Caco-2 (cell line): ENCODE measurements at regions not wholly inside any gene's neighbourhood (a gene's known extent, or its start where the extent isn't known, plus 50 kb on each side); places are given as distances from the start of the nearest gene placed in this dataset.

Experiments
- BruUV-seq: library from RNA; stranded (reverse); fragments of 400-500 nt; replicated peaks from 2 replicates; lab custom pipeline; 2021; lab: Mats Ljungman, UMichigan
- CTCF ChIA-PET: fragments of 300-600 bp; sonication (Branson Sonifier 250); formaldehyde crosslinking; loops from one replicate; lab custom pipeline; 2022; ENCODE audit warnings: antibody characterized with exemption; lab: Charles Lee
- POLR2A ChIA-PET: fragments of 300-600 bp; sonication (Branson Sonifier 250); formaldehyde crosslinking; loops from one replicate; lab custom pipeline; 2022; ENCODE audit warnings: antibody characterized with exemption; lab: Charles Lee
- DNase-seq, 2 experiments: peaks; one replicate each; pipeline versions ENCODE4 v3.0.0 to v3.0.0-alpha.2; 2020 to 2022
- H3K27me3 ChIP-seq: replicated peaks from 2 replicates; pipeline ENCODE4 v1.6.0; 2011; ENCODE audit warnings: low read length; ENCODE audit not compliant: control insufficient read depth, insufficient read depth
- H3K36me3 ChIP-seq: 2 replicates; pipeline ENCODE4 v1.5.1; 2011; ENCODE audit warnings: low read length; ENCODE audit not compliant: control insufficient read depth, insufficient read depth
- H3K4me1 ChIP-seq: fragments of 250-450 bp; sonication (Bioruptor Pico); 2 replicates; pipeline ENCODE4 v1.5.1; 2020; ENCODE audit warnings: mild to moderate bottlenecking
- H3K4me3 ChIP-seq: 2 replicates; pipeline ENCODE4 v1.5.1; 2011; ENCODE audit warnings: low read depth, mild to moderate bottlenecking, control low read depth, low read length
- H3K9me3 ChIP-seq: fragments of 250-450 bp; sonication (Bioruptor Pico); 2 replicates; pipeline ENCODE4 v1.5.1; 2020; ENCODE audit warnings: mild to moderate bottlenecking, moderate library complexity
- H3K27ac Mint-ChIP-seq: one replicate; pipeline ENCODE4 v1.8.0; 2022; ENCODE audit warnings: mixed read lengths; ENCODE audit not compliant: unreplicated experiment
- H3K27me3 Mint-ChIP-seq: one replicate; pipeline ENCODE4 v1.8.0; 2022; ENCODE audit warnings: mixed read lengths; ENCODE audit not compliant: insufficient read depth, unreplicated experiment
- H3K36me3 Mint-ChIP-seq: one replicate; pipeline ENCODE4 v1.8.0; 2022; ENCODE audit warnings: mild to moderate bottlenecking, mixed read lengths; ENCODE audit not compliant: insufficient read depth, unreplicated experiment
- H3K4me1 Mint-ChIP-seq: one replicate; pipeline ENCODE4 v1.8.0; 2022; ENCODE audit warnings: low read depth, mixed read lengths; ENCODE audit not compliant: unreplicated experiment
- H3K4me3 Mint-ChIP-seq: one replicate; pipeline ENCODE4 v1.8.0; 2022; ENCODE audit warnings: mild to moderate bottlenecking, moderate library complexity, mixed read lengths; ENCODE audit not compliant: unreplicated experiment
- H3K9me3 Mint-ChIP-seq: one replicate; pipeline ENCODE4 v1.8.0; 2022; ENCODE audit warnings: mixed read lengths; ENCODE audit not compliant: unreplicated experiment
- CTCF ChIP-seq, 2 experiments: fragments of 200-600 bp in 1 of 2; IDR thresholded peaks; 1 replicate in 1 of 2; 2 replicates in 1 of 2; pipeline versions ENCODE4 v1.5.1 to v1.8.0; 2011 to 2022; ENCODE audit warnings: antibody characterized with exemption in 1 of 2, control low read depth in 1 of 2, inconsistent platforms in 1 of 2, low read depth in 1 of 2, low read length in 1 of 2, mild to moderate bottlenecking in 1 of 2, moderate library complexity in 1 of 2; ENCODE audit not compliant: insufficient read depth in 1 of 2, severe bottlenecking in 1 of 2, unreplicated experiment in 1 of 2
- intact Hi-C: fragments of 100-400 bp; cut with micrococcal nuclease; formaldehyde crosslinking; loops from one replicate; pipeline ENCODE4 v1.10.0; 2022; ENCODE audit not compliant: unreplicated experiment

- Histone ChIP-seq H3K36me3 (no peaks in the 10 kb centered on the region), H3K4me1 (no peaks in the 10 kb centered on the region), H3K4me3 (no peak overlapping the region), H3K27me3 (no peaks in the 10 kb centered on the region), H3K9me3 (no peaks in the 10 kb centered on the region)
- DNase-seq, result peak in 1 of 2 experiments; percentile 47
- ChIA-PET CTCF (interaction anchor here (1.0 to 1.6 kb wide), 2 partner anchors 281 to 457 kb away, joined by 3 to 9 read pairs; no protein-coding TSS in a partner anchor), POLR2A (no interaction called here)
- no peak overlapping the region for H3K4me3 Mint-ChIP-seq
- H3K27ac Mint-ChIP-seq, result no peak overlapping the region
- H3K4me1 Mint-ChIP-seq, result peaks cover 8% of the 10 kb centered on the region
- peaks cover 2% of the 10 kb centered on the region for H3K27me3 Mint-ChIP-seq
- BruUV-seq, result no TSS peak
- H3K36me3 Mint-ChIP-seq, result no peaks in the 10 kb centered on the region
- TF ChIP-seq CTCF (IDR thresholded peaks at IDR 0.05; ENCODE audit: insufficient read depth in 1 of 2, low read depth in 1 of 2, low read length in 1 of 2, severe bottlenecking in 1 of 2, unreplicated experiment in 1 of 2), result peak; percentile 19 to 56
- intact Hi-C loops, result loop anchor here (1.0 to 10.0 kb wide), 3 partner anchors 272 to 450 kb away; no protein-coding TSS in a partner anchor
- no peaks in the 10 kb centered on the region for H3K9me3 Mint-ChIP-seq
These were observed 133.8 kb upstream of the SLC24A2 start for GRCh38 chr9:19922476-19923118.

DNA sequence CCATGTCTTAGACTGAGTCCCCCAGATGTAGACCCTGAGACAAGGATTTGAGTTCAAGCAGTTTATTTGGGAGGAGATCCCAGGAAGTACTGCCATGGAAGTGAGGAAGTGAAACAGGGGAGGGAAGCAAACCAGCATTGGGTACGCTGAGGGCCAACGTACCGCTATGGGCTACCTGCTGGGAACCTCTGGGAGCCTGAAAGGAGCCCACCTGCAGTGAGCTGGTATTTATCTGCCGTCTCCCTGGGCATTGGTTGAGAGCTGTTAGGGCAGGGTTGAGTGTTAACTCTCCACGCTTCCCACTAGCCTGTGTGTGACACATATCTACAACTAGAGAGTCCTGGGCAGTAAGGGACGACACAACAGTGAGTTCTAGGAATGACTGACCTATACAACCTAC is 131.6 kb upstream of the SLC24A2 start:
- TF ChIP-seq CTCF (IDR thresholded peaks at IDR 0.05; ENCODE audit: insufficient read depth in 1 of 2, low read depth in 1 of 2, low read length in 1 of 2, severe bottlenecking in 1 of 2, unreplicated experiment in 1 of 2), result no peak
- POLR2A ChIA-PET, result no interaction called here
- H3K27me3 ChIP-seq, result no peaks in the 10 kb centered on the region
- H3K27me3 Mint-ChIP-seq, result peaks cover 2% of the 10 kb centered on the region
- no peaks in the 10 kb centered on the region for H3K36me3 Mint-ChIP-seq
- no peaks in the 10 kb centered on the region for H3K4me1 Mint-ChIP-seq
- no peaks in the 10 kb centered on the region for H3K36me3 ChIP-seq
- intact Hi-C loops, result loop anchor here (10.0 kb wide), 1 partner anchor 274 kb away; no protein-coding TSS in a partner anchor
- H3K4me3 Mint-ChIP-seq, result no peak overlapping the region
- no peaks in the 10 kb centered on the region for H3K4me1 ChIP-seq
- no peaks in the 10 kb centered on the region for H3K9me3 Mint-ChIP-seq
- CTCF ChIA-PET, result no interaction called here
- BruUV-seq, result no TSS peak
- H3K4me3 ChIP-seq, result no peak overlapping the region
- H3K27ac Mint-ChIP-seq, result no peak overlapping the region
- H3K9me3 ChIP-seq, result no peaks in the 10 kb centered on the region
- no peak for DNase-seq

DNA sequence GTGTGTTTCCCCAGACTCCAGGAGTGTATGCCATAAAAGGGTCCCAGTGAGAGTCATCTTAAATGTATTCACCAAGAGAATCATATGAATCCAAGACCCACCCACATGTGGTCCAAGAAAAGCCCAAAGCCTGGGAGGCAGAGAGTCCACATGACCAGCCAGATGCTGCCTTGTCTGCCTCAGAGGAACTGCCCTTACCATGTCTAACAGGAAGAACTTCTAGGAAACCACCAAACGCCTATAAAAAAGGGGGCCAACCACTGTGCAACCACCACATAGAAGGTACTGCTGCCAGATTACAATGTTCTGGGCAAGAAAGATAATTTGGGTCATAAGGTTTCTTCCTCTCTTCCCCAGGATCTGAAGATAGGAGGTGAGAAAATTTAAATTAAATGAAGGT is 129.8 kb upstream of the SLC24A2 start:
- no peak for TF ChIP-seq CTCF (IDR thresholded peaks at IDR 0.05; ENCODE audit: insufficient read depth in 1 of 2, low read depth in 1 of 2, low read length in 1 of 2, severe bottlenecking in 1 of 2, unreplicated experiment in 1 of 2)
- CTCF ChIA-PET, result no interaction called here
- no peaks in the 10 kb centered on the region for H3K9me3 Mint-ChIP-seq
- no peaks in the 10 kb centered on the region for H3K27me3 Mint-ChIP-seq
- Histone ChIP-seq H3K4me3 (no peak overlapping the region), H3K27me3 (no peaks in the 10 kb centered on the region), H3K36me3 (no peaks in the 10 kb centered on the region), H3K4me1 (no peaks in the 10 kb centered on the region), H3K9me3 (no peaks in the 10 kb centered on the region)
- BruUV-seq, result no TSS peak
- no peak overlapping the region for H3K27ac Mint-ChIP-seq
- H3K4me1 Mint-ChIP-seq, result no peaks in the 10 kb centered on the region
- no peak for DNase-seq
- POLR2A ChIA-PET, result no interaction called here
- no peak overlapping the region for H3K4me3 Mint-ChIP-seq
- H3K36me3 Mint-ChIP-seq, result no peaks in the 10 kb centered on the region
- intact Hi-C loops, result no loop called here
